Keratinocyte (primary cell): ENCODE measurements at regions not wholly inside any gene's neighbourhood (a gene's known extent, or its start where the extent isn't known, plus 50 kb on each side); places are given as distances from the start of the nearest gene placed in this dataset.

ENCODE experiments used
- CTCF ChIP-seq, 3 experiments: IDR thresholded peaks in 1 of 3; conservative IDR thresholded peaks in 1 of 3; optimal IDR thresholded peaks in 1 of 3; 2 replicates in 2 of 3; 3 replicates in 1 of 3; pipeline versions ENCODE3 to v1.5.1; 2011; ENCODE audit warnings: low read length in 3 of 3, mild to moderate bottlenecking in 3 of 3, moderate library complexity in 2 of 3, control low read depth in 1 of 3, inconsistent platforms in 1 of 3; ENCODE audit not compliant: insufficient read depth in 2 of 3; ENCODE audit errors: extremely low read depth in 1 of 3
- EZH2 ChIP-seq: IDR thresholded peaks from one replicate; pipeline ENCODE4 v1.6.1; 2012; ENCODE audit warnings: inconsistent platforms, mild to moderate bottlenecking, low read length, moderate library complexity

- TF ChIP-seq CTCF (optimal IDR thresholded peaks at IDR 0.05 in 1 of 3, IDR thresholded peaks at IDR 0.05 in 1 of 3, conservative IDR thresholded peaks at IDR 0.05 in 1 of 3; ENCODE audit: extremely low read depth in 1 of 3, insufficient read depth in 2 of 3, low read length in 3 of 3), result no peak
- TF ChIP-seq EZH2, result no peak
These were observed 1391.4 kb downstream of the EFNB2 start for GRCh38 chr13:105144020-105144419.
